Activated naive CD4-positive, alpha-beta T cell treated with anti-CD3 and anti-CD28 coated beads, Interleukin-2, amount 50 U/mL, for 72 hours (primary cell): ENCODE measurements at regions not wholly inside any gene's neighbourhood (a gene's known extent, or its start where the extent isn't known, plus 50 kb on each side); places are given as distances from the start of the nearest gene placed in this dataset.

Source experiments
- ATAC-seq, 2 donors: fragments of 150-1000 bp; cut with Tn5 transposase; 2 replicates each; pipeline ENCODE4 v1.10.0; 2021; ENCODE audit warnings: mild to moderate bottlenecking in 2 of 2, moderate library complexity in 2 of 2
- DNase-seq, 2 donors: peaks; one replicate each; pipeline ENCODE4 v3.0.0; 2021 to 2022; ENCODE audit warnings: low spot score in 2 of 2
- H3K27ac Mint-ChIP-seq, 2 donors: one replicate each; pipeline ENCODE4 v1.8.0; 2022; ENCODE audit warnings: mild to moderate bottlenecking in 2 of 2, mixed read lengths in 2 of 2
- H3K36me3 Mint-ChIP-seq, 2 donors: one replicate each; pipeline ENCODE4 v1.8.0; 2022; ENCODE audit warnings: mixed read lengths in 2 of 2
- H3K9me3 Mint-ChIP-seq, 2 donors: one replicate each; pipeline ENCODE4 v1.8.0; 2022; ENCODE audit warnings: mixed read lengths in 2 of 2

- DNase-seq, result no peak
- Mint-ChIP-seq H3K27ac (no peak overlapping the region), H3K9me3 (peaks cover 8 to 27% of the 10 kb centered on the region in 2 donors), H3K36me3 (no peaks in the 10 kb centered on the region)
- ATAC-seq, result no peak
Observed at GRCh38 chr12:105539735-105540134, 209.2 kb downstream of the C12orf75 start.

GRCh38 chr12:105547786-105548185 lies 217.3 kb downstream of the C12orf75 start:
- no peak for ATAC-seq
- H3K27ac Mint-ChIP-seq, result no peak overlapping the region
- peaks cover 3 to 22% of the 10 kb centered on the region in 2 donors for H3K9me3 Mint-ChIP-seq
- no peak for DNase-seq
- no peaks in the 10 kb centered on the region for H3K36me3 Mint-ChIP-seq

- no peak overlapping the region for H3K27ac Mint-ChIP-seq
- DNase-seq, result no peak
- ATAC-seq, result no peak
- H3K36me3 Mint-ChIP-seq, result no peaks in the 10 kb centered on the region
- peaks cover 3 to 21% of the 10 kb centered on the region in 2 donors for H3K9me3 Mint-ChIP-seq
Observed at GRCh38 chr12:105548626-105549025, 218.1 kb downstream of the C12orf75 start.

- ATAC-seq (no peak), DNase-seq (no peak)
- Mint-ChIP-seq H3K27ac (no peak overlapping the region), H3K36me3 (no peaks in the 10 kb centered on the region), H3K9me3 (peaks cover 0 to 12% of the 10 kb centered on the region in 2 donors)
Observed at GRCh38 chr12:105552056-105552455, 221.6 kb downstream of the C12orf75 start.

GRCh38 chr12:105554223-105554678 lies 223.8 kb downstream of the C12orf75 start:
- H3K36me3 Mint-ChIP-seq, result no peaks in the 10 kb centered on the region
- no peak overlapping the region for H3K27ac Mint-ChIP-seq
- no peak for DNase-seq
- peaks cover 0 to 4% of the 10 kb centered on the region in 2 donors for H3K9me3 Mint-ChIP-seq
- ATAC-seq, result no peak

GRCh38 chr12:105554856-105555255 lies 224.4 kb downstream of the C12orf75 start:
- ATAC-seq (no peak), DNase-seq (no peak)
- Mint-ChIP-seq H3K27ac (no peak overlapping the region), H3K36me3 (no peaks in the 10 kb centered on the region), H3K9me3 (no peaks in the 10 kb centered on the region)

- Mint-ChIP-seq H3K9me3 (no peaks in the 10 kb centered on the region), H3K36me3 (no peaks in the 10 kb centered on the region), H3K27ac (no peak overlapping the region)
- ATAC-seq (no peak), DNase-seq (no peak)
Observed at GRCh38 chr12:105555556-105556295, 225.2 kb downstream of the C12orf75 start.

- Mint-ChIP-seq H3K9me3 (no peaks in the 10 kb centered on the region), H3K36me3 (no peaks in the 10 kb centered on the region), H3K27ac (no peak overlapping the region)
- ATAC-seq, result no peak
- no peak for DNase-seq
Observed at GRCh38 chr12:105559310-105559709, 228.8 kb downstream of the C12orf75 start.

GRCh38 chr12:105561546-105562198 lies 231.2 kb downstream of the C12orf75 start:
- H3K36me3 Mint-ChIP-seq, result no peaks in the 10 kb centered on the region
- no peak overlapping the region for H3K27ac Mint-ChIP-seq
- H3K9me3 Mint-ChIP-seq, result no peaks in the 10 kb centered on the region
- ATAC-seq (no peak), DNase-seq (no peak)

GRCh38 chr12:105562199-105562971 lies 231.9 kb downstream of the C12orf75 start:
- no peak for ATAC-seq
- no peaks in the 10 kb centered on the region for H3K36me3 Mint-ChIP-seq
- no peak overlapping the region for H3K27ac Mint-ChIP-seq
- no peak for DNase-seq
- no peaks in the 10 kb centered on the region for H3K9me3 Mint-ChIP-seq

- ATAC-seq (no peak), DNase-seq (no peak)
- H3K9me3 Mint-ChIP-seq, result no peaks in the 10 kb centered on the region
- no peak overlapping the region for H3K27ac Mint-ChIP-seq
- no peaks in the 10 kb centered on the region for H3K36me3 Mint-ChIP-seq
Observed at GRCh38 chr12:105567061-105567460, 236.6 kb downstream of the C12orf75 start.

- DNase-seq, result no peak
- Mint-ChIP-seq H3K36me3 (no peaks in the 10 kb centered on the region), H3K27ac (no peak overlapping the region), H3K9me3 (no peaks in the 10 kb centered on the region)
- ATAC-seq, result no peak
Observed at GRCh38 chr12:105569886-105570285, 239.4 kb downstream of the C12orf75 start.

- Mint-ChIP-seq H3K9me3 (no peaks in the 10 kb centered on the region), H3K27ac (no peak overlapping the region), H3K36me3 (no peaks in the 10 kb centered on the region)
- DNase-seq, result no peak
- ATAC-seq, result no peak
Observed at GRCh38 chr12:105570944-105571343, 240.5 kb downstream of the C12orf75 start.

- no peak for ATAC-seq
- H3K9me3 Mint-ChIP-seq, result no peaks in the 10 kb centered on the region
- H3K27ac Mint-ChIP-seq, result no peak overlapping the region
- DNase-seq, result no peak
- H3K36me3 Mint-ChIP-seq, result no peaks in the 10 kb centered on the region
Observed at GRCh38 chr12:105573574-105573973, 243.1 kb downstream of the C12orf75 start.

GRCh38 chr12:105574056-105574715 lies 243.7 kb downstream of the C12orf75 start:
- Mint-ChIP-seq H3K27ac (no peak overlapping the region), H3K36me3 (no peaks in the 10 kb centered on the region), H3K9me3 (no peaks in the 10 kb centered on the region)
- ATAC-seq (no peak), DNase-seq (no peak)

GRCh38 chr12:105575235-105575634 lies 244.7 kb downstream of the C12orf75 start:
- H3K36me3 Mint-ChIP-seq, result no peaks in the 10 kb centered on the region
- H3K27ac Mint-ChIP-seq, result no peak overlapping the region
- no peaks in the 10 kb centered on the region for H3K9me3 Mint-ChIP-seq
- ATAC-seq (no peak), DNase-seq (no peak)

- Mint-ChIP-seq H3K9me3 (no peaks in the 10 kb centered on the region), H3K27ac (no peak overlapping the region), H3K36me3 (no peaks in the 10 kb centered on the region)
- no peak for ATAC-seq
- no peak for DNase-seq
Observed at GRCh38 chr12:105576261-105576660, 245.8 kb downstream of the C12orf75 start.
